Esophagus squamous epithelium (tissue), 4 donors: ENCODE measurements at regions not wholly inside any gene's neighbourhood (a gene's known extent, or its start where the extent isn't known, plus 50 kb on each side); places are given as distances from the start of the nearest gene placed in this dataset.

Experiments
- CTCF ChIP-seq, 6 experiments: fragments of 450-650 bp in 4 of 6; fragments of 200-600 bp in 2 of 6; sonication (generic) in 2 of 6; IDR thresholded peaks; one replicate each; pipeline ENCODE4 v1.5.1; 2016 to 2019; ENCODE audit warnings: antibody characterized with exemption in 6 of 6, mild to moderate bottlenecking in 4 of 6, moderate library complexity in 4 of 6
- POLR2A ChIP-seq, 4 donors: fragments of 450-650 bp; IDR thresholded peaks; one replicate each; pipeline ENCODE4 v1.6.1; 2017; ENCODE audit warnings: antibody characterized with exemption in 4 of 4, mild to moderate bottlenecking in 4 of 4, moderate library complexity in 3 of 4

GRCh38 chr14:101236496-101237251 lies 324.6 kb upstream of the DIO3 start:
- TF ChIP-seq CTCF (IDR thresholded peaks at IDR 0.05), result no peak
- TF ChIP-seq POLR2A (IDR thresholded peaks at IDR 0.05), result no peak
